DND-41 (cell line): ENCODE measurements at regions not wholly inside any gene's neighbourhood (a gene's known extent, or its start where the extent isn't known, plus 50 kb on each side); places are given as distances from the start of the nearest gene placed in this dataset.

Experiments
- ATAC-seq: fragments of 200-7000 bp; cut with Tn5 transposase; 3 replicates; pipeline ENCODE4 v1.9.1; 2021; ENCODE audit warnings: low read depth; ENCODE audit not compliant: insufficient read depth
- DNase-seq: peaks from one replicate; pipeline ENCODE4 v3.0.0-alpha.2; 2020
- H2AFZ ChIP-seq: 2 replicates; pipeline ENCODE4 v1.6.0; 2012; ENCODE audit warnings: low read depth, low read length
- H3K27ac ChIP-seq: 2 replicates; pipeline ENCODE4 v1.5.1; 2012; ENCODE audit warnings: low read length, inconsistent platforms
- H3K27me3 ChIP-seq: fragments of 200-600 bp; sonication (generic); 2 replicates; pipeline ENCODE4 v1.6.0; 2012; ENCODE audit warnings: low read length, mild to moderate bottlenecking, inconsistent platforms; ENCODE audit not compliant: insufficient read depth, poor library complexity
- H3K36me3 ChIP-seq: 2 replicates; pipeline ENCODE4 v1.5.1; 2012; ENCODE audit warnings: low read length, inconsistent platforms; ENCODE audit not compliant: insufficient read depth
- H3K4me1 ChIP-seq: 2 replicates; pipeline ENCODE4 v1.5.1; 2012; ENCODE audit warnings: mild to moderate bottlenecking, low read length; ENCODE audit not compliant: insufficient read depth
- H3K4me2 ChIP-seq: 2 replicates; pipeline ENCODE4 v1.6.0; 2012; ENCODE audit warnings: mild to moderate bottlenecking, moderate library complexity, low read length, inconsistent platforms; ENCODE audit not compliant: insufficient read depth
- H3K4me3 ChIP-seq, 2 experiments: fragments of 200-600 bp in 1 of 2; shearing (Covaris generic) in 1 of 2; 2 replicates each; pipeline ENCODE4 v1.5.1; 2012 to 2016; ENCODE audit warnings: inconsistent platforms in 2 of 2, low read length in 2 of 2, mild to moderate bottlenecking in 2 of 2, low read depth in 1 of 2, moderate library complexity in 1 of 2
- H3K79me2 ChIP-seq: 2 replicates; pipeline ENCODE4 v1.6.0; 2012; ENCODE audit warnings: low read length, inconsistent platforms; ENCODE audit not compliant: insufficient read depth
- H3K9ac ChIP-seq: 2 replicates; pipeline ENCODE4 v1.6.0; 2012; ENCODE audit warnings: low read depth, mild to moderate bottlenecking, inconsistent platforms, low read length, moderate library complexity
- H3K9me3 ChIP-seq: 2 replicates; pipeline ENCODE4 v1.5.1; 2012; ENCODE audit warnings: low read length, moderate library complexity, mild to moderate bottlenecking, inconsistent platforms; ENCODE audit not compliant: insufficient read depth, severe bottlenecking
- H4K20me1 ChIP-seq: 2 replicates; pipeline ENCODE4 v1.6.0; 2012; ENCODE audit warnings: low read length; ENCODE audit not compliant: insufficient read depth
- EZH2 ChIP-seq: IDR thresholded peaks from 3 replicates; pipeline ENCODE4 v1.6.1; 2012; ENCODE audit warnings: borderline replicate concordance, low read depth, mild to moderate bottlenecking, moderate library complexity, low read length, inconsistent platforms; ENCODE audit not compliant: severe bottlenecking
- TF ChIP-seq, protein P1 (sequence below): IDR thresholded peaks from 2 replicates; pipeline ENCODE4 v1.5.1; 2012; ENCODE audit warnings: borderline replicate concordance, low read length, moderate library complexity, mild to moderate bottlenecking; ENCODE audit not compliant: poor library complexity, severe bottlenecking; ENCODE audit errors: extremely low read depth

GRCh38 chr4:8745005-8745790 is 126.4 kb downstream of the HMX1 start:
- no peaks in the 10 kb centered on the region for H3K27me3 ChIP-seq
- H3K4me2 ChIP-seq, result no peak overlapping the region
- H2AFZ ChIP-seq, result no peak overlapping the region
- no peaks in the 10 kb centered on the region for H4K20me1 ChIP-seq
- TF ChIP-seq, protein P1, sequence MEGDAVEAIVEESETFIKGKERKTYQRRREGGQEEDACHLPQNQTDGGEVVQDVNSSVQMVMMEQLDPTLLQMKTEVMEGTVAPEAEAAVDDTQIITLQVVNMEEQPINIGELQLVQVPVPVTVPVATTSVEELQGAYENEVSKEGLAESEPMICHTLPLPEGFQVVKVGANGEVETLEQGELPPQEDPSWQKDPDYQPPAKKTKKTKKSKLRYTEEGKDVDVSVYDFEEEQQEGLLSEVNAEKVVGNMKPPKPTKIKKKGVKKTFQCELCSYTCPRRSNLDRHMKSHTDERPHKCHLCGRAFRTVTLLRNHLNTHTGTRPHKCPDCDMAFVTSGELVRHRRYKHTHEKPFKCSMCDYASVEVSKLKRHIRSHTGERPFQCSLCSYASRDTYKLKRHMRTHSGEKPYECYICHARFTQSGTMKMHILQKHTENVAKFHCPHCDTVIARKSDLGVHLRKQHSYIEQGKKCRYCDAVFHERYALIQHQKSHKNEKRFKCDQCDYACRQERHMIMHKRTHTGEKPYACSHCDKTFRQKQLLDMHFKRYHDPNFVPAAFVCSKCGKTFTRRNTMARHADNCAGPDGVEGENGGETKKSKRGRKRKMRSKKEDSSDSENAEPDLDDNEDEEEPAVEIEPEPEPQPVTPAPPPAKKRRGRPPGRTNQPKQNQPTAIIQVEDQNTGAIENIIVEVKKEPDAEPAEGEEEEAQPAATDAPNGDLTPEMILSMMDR, result no peak
- TF ChIP-seq EZH2, result no peak
- DNase-seq (no peak), ATAC-seq (no peak)
- H3K27ac ChIP-seq, result no peak overlapping the region
- H3K4me3 ChIP-seq, result no peak overlapping the region
- no peaks in the 10 kb centered on the region for H3K9me3 ChIP-seq
- no peaks in the 10 kb centered on the region for H3K36me3 ChIP-seq
- no peak overlapping the region for H3K9ac ChIP-seq
- H3K79me2 ChIP-seq, result no peaks in the 10 kb centered on the region
- H3K4me1 ChIP-seq, result no peaks in the 10 kb centered on the region

GRCh38 chr4:8744083-8744805 is 127.4 kb downstream of the HMX1 start:
- H3K4me1 ChIP-seq, result no peaks in the 10 kb centered on the region
- H3K4me3 ChIP-seq, result no peak overlapping the region
- TF ChIP-seq EZH2, result no peak
- TF ChIP-seq, protein P1, result no peak
- no peaks in the 10 kb centered on the region for H3K27me3 ChIP-seq
- H3K79me2 ChIP-seq, result no peaks in the 10 kb centered on the region
- H3K4me2 ChIP-seq, result no peak overlapping the region
- no peaks in the 10 kb centered on the region for H3K9me3 ChIP-seq
- DNase-seq (no peak), ATAC-seq (no peak)
- H3K27ac ChIP-seq, result no peak overlapping the region
- H3K36me3 ChIP-seq, result no peaks in the 10 kb centered on the region
- H4K20me1 ChIP-seq, result no peaks in the 10 kb centered on the region
- H2AFZ ChIP-seq, result no peak overlapping the region
- H3K9ac ChIP-seq, result no peak overlapping the region

- DNase-seq, result no peak
- no peak for ATAC-seq
- no peaks in the 10 kb centered on the region for H3K79me2 ChIP-seq
- no peaks in the 10 kb centered on the region for H3K27me3 ChIP-seq
- H3K27ac ChIP-seq, result no peak overlapping the region
- no peak overlapping the region for H3K4me3 ChIP-seq
- TF ChIP-seq EZH2, result no peak
- TF ChIP-seq, protein P1, result no peak
- H4K20me1 ChIP-seq, result no peaks in the 10 kb centered on the region
- H3K36me3 ChIP-seq, result no peaks in the 10 kb centered on the region
- H3K4me2 ChIP-seq, result no peak overlapping the region
- no peak overlapping the region for H2AFZ ChIP-seq
- no peak overlapping the region for H3K9ac ChIP-seq
- H3K9me3 ChIP-seq, result no peaks in the 10 kb centered on the region
- H3K4me1 ChIP-seq, result no peaks in the 10 kb centered on the region
Measured at GRCh38 chr4:8742546-8742945, 129.1 kb downstream of the HMX1 start.
